Cerebellar cortex (tissue), 1 donor: ENCODE measurements at regions not wholly inside any gene's neighbourhood (a gene's known extent, or its start where the extent isn't known, plus 50 kb on each side); places are given as distances from the start of the nearest gene placed in this dataset.
"Not testable (repeated sequence)": the region's sequence is repeated elsewhere in the genome, so short reads cannot be mapped to it uniquely, and the experiment has no call there.

ENCODE experiments used
- DNase-seq: peaks from one replicate; pipeline ENCODE4 v3.0.0-alpha.2; 2015; ENCODE audit warnings: low spot score

- no peak for DNase-seq
These were observed 112.5 kb upstream of the CD82 start for GRCh38 chr11:44452827-44453572.

GRCh38 chr11:44453871-44454270 lies 111.6 kb upstream of the CD82 start:
- no peak for DNase-seq

GRCh38 chr11:44454666-44455065 lies 110.8 kb upstream of the CD82 start:
- DNase-seq: no peak

- DNase-seq: peak; percentile 32
These were observed 108.7 kb upstream of the CD82 start for GRCh38 chr11:44456544-44457300.

- DNase-seq: no peak
These were observed 107.6 kb upstream of the CD82 start for GRCh38 chr11:44457862-44458261.

GRCh38 chr11:44463751-44464150 lies 101.7 kb upstream of the CD82 start:
- no peak for DNase-seq

- DNase-seq: peak; percentile 65
These were observed 100.7 kb upstream of the CD82 start for GRCh38 chr11:44464741-44465140.

- DNase-seq: no peak
These were observed 98.8 kb upstream of the CD82 start for GRCh38 chr11:44466531-44467205.

GRCh38 chr11:44467413-44467812 lies 98.0 kb upstream of the CD82 start:
- no peak for DNase-seq

- no peak for DNase-seq
These were observed 97.5 kb upstream of the CD82 start for GRCh38 chr11:44467931-44468330.

- DNase-seq: no peak
These were observed 97.0 kb upstream of the CD82 start for GRCh38 chr11:44468345-44468988.

- DNase-seq: no peak
These were observed 96.1 kb upstream of the CD82 start for GRCh38 chr11:44469412-44469811.

GRCh38 chr11:44470854-44471253 lies 94.6 kb upstream of the CD82 start:
- DNase-seq: no peak

- no peak for DNase-seq
These were observed 93.9 kb upstream of the CD82 start for GRCh38 chr11:44471603-44472002.

GRCh38 chr11:44472916-44473315 lies 92.5 kb upstream of the CD82 start:
- DNase-seq: no peak

- DNase-seq: no peak
These were observed 90.8 kb upstream of the CD82 start for GRCh38 chr11:44474702-44475101.

GRCh38 chr11:44475114-44475686 lies 90.3 kb upstream of the CD82 start:
- DNase-seq: no peak

- not testable (repeated sequence) for DNase-seq
These were observed 83.1 kb upstream of the CD82 start for GRCh38 chr11:44482338-44482737.

GRCh38 chr11:44483919-44484610 lies 81.4 kb upstream of the CD82 start:
- peak; percentile 24 for DNase-seq

- DNase-seq: no peak
These were observed 77.1 kb upstream of the CD82 start for GRCh38 chr11:44488165-44488965.

- no peak for DNase-seq
These were observed 72.1 kb upstream of the CD82 start for GRCh38 chr11:44493383-44493782.
